ENCODE measurements at regions not wholly inside any gene's neighbourhood (a gene's known extent, or its start where the extent isn't known, plus 50 kb on each side); places are given as distances from the start of the nearest gene placed in this dataset.

DNA sequence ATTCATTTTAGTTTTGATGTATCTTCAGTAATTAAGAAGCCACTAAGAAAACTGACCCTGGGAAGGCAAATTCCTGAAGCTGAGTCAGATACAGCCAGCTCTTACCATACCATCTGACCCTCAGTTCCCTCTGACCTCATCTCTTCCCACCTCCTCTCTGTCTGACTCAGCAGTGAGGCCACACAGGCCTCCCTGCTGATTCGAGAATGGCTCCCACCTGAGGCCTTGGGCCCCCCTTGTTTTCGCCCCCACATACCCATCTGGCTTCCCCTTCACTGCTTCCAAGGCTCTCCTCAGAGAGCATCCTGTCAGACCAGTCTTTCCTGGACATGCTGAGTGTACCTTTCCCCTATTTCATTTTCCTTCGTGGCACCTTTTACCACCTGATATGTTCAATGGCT, 71.0 kb upstream of the CYP1B1 start:
- no peak overlapping the region for H3K4me3 ChIP-seq (replicated peaks in 1 of 3)
- TF ChIP-seq, protein P1, sequence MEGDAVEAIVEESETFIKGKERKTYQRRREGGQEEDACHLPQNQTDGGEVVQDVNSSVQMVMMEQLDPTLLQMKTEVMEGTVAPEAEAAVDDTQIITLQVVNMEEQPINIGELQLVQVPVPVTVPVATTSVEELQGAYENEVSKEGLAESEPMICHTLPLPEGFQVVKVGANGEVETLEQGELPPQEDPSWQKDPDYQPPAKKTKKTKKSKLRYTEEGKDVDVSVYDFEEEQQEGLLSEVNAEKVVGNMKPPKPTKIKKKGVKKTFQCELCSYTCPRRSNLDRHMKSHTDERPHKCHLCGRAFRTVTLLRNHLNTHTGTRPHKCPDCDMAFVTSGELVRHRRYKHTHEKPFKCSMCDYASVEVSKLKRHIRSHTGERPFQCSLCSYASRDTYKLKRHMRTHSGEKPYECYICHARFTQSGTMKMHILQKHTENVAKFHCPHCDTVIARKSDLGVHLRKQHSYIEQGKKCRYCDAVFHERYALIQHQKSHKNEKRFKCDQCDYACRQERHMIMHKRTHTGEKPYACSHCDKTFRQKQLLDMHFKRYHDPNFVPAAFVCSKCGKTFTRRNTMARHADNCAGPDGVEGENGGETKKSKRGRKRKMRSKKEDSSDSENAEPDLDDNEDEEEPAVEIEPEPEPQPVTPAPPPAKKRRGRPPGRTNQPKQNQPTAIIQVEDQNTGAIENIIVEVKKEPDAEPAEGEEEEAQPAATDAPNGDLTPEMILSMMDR (IDR thresholded peaks at IDR 0.05), result no peak
- no peak for TF ChIP-seq POLR2A (IDR thresholded peaks at IDR 0.05)
- intact Hi-C loops (cut with DNase I), result no loop called here
- DNase-seq, result peak; percentile 51 to 56
- peaks cover 15 to 16% of the 10 kb centered on the region in 2 donors for H3K4me1 ChIP-seq
- H3K9me3 ChIP-seq, result no peaks in the 10 kb centered on the region
- no peaks in the 10 kb centered on the region for H3K27me3 ChIP-seq
- H3K36me3 ChIP-seq, result no peaks in the 10 kb centered on the region
- peak overlapping the region; percentile 52 to 84 (median 73) for H3K27ac ChIP-seq
- 32 to 38% methylated on average over 3 of the region's 3 CpGs for WGBS, 2 donors

DNA sequence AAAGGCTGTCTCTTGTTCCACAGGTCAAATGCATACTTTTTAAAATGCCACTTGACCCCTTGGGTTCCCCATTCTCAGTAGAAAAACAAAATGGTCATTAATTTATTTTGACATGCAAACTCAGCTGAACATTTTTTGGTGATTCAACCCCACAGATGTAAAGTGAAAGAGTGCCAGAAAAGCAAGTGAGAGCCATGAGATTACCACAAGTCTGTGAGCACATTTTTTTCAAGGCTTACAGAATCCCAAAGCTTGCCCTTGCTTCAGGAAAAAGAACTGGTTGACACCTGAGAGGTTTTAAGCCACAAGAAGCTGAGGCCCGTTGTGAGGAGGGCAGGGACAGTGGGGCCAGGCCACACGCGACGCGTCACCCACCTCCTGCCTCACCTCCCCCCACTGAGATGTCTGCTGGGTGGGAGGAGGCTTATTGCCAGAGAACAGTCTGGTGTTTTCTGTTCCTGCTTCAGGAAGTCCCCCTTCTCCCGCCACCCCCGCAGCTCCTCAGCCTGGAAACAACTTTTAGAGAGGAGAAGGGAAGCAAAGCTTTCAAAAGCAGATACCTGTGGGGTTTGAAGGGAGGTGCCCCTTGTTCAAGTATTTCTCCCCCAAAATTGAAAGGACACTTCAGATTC, 70.4 kb upstream of the CYP1B1 start:
- Histone ChIP-seq H3K36me3 (no peaks in the 10 kb centered on the region), H3K4me3 (replicated peaks in 1 of 3) (no peak overlapping the region), H3K27ac (peak overlapping the region; percentile 52 to 84 (median 73)), H3K27me3 (no peaks in the 10 kb centered on the region), H3K9me3 (no peaks in the 10 kb centered on the region), H3K4me1 (peaks cover 15 to 16% of the 10 kb centered on the region in 2 donors)
- intact Hi-C loops (cut with DNase I), result no loop called here
- 17 to 39% methylated on average over 7 of the region's 7 CpGs for WGBS, 2 donors
- peak; percentile 68 to 71 for DNase-seq
- TF ChIP-seq, protein P1 (IDR thresholded peaks at IDR 0.05), result no peak
- TF ChIP-seq POLR2A (IDR thresholded peaks at IDR 0.05), result no peak

DNA sequence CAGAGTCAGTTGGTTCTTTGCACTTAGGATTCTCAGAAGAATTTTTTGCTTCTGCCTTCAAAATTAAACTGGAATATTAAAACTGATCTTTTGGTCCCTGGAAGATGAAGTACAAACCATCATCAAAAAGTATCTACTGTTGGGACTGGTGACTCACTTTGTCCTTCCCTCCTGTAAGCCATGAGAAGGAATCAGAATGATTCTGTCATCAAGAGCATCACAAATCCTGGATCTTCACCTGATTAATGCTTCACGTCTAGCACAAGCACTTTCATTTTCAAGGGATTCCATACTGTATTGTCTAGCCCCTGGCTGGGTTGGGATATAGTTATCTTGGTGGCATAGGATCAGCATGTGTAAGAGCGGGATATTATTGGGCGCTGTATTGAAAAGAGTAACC, 69.3 kb upstream of the CYP1B1 start:
- Histone ChIP-seq H3K4me3 (replicated peaks in 1 of 3) (no peak overlapping the region), H3K4me1 (peaks cover 15 to 16% of the 10 kb centered on the region in 2 donors), H3K9me3 (no peaks in the 10 kb centered on the region), H3K36me3 (no peaks in the 10 kb centered on the region), H3K27me3 (no peaks in the 10 kb centered on the region), H3K27ac (no peak overlapping the region)
- WGBS, 2 donors, result 95 to 96% methylated on average over 3 of the region's 3 CpGs
- no peak for DNase-seq
- intact Hi-C loops (cut with DNase I), result no loop called here
- TF ChIP-seq, protein P1 (IDR thresholded peaks at IDR 0.05), result no peak
- no peak for TF ChIP-seq POLR2A (IDR thresholded peaks at IDR 0.05)

DNA sequence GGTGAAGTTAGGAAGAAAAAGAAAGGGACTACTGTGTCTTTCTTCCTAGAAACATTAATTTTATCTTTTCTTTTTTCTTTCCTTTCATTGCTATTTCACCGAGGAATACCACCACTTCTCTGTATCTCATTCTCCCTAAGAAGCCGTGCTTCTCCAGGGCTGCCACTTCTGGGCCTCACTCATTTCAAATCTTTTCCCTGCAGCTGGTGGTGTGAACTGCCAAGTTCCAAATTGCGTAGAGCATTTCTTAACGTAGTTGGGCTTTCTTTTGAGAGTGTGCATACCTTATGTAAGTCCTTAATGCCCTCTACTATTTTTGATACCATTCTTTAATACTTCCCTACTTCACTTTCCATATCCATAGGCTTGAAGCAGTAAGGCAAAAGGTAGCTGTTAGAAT, 66.7 kb upstream of the CYP1B1 start:
- TF ChIP-seq, protein P1 (IDR thresholded peaks at IDR 0.05), result no peak
- TF ChIP-seq POLR2A (IDR thresholded peaks at IDR 0.05), result no peak
- WGBS, 2 donors, result 93% methylated on average over 4 of the region's 4 CpGs
- H3K36me3 ChIP-seq, result no peaks in the 10 kb centered on the region
- H3K9me3 ChIP-seq, result no peaks in the 10 kb centered on the region
- peaks cover 13 to 15% of the 10 kb centered on the region in 2 donors for H3K4me1 ChIP-seq
- no peaks in the 10 kb centered on the region for H3K27me3 ChIP-seq
- DNase-seq, result no peak
- intact Hi-C loops (cut with DNase I), result no loop called here
- H3K4me3 ChIP-seq (replicated peaks in 1 of 3), result no peak overlapping the region
- no peak overlapping the region for H3K27ac ChIP-seq

DNA sequence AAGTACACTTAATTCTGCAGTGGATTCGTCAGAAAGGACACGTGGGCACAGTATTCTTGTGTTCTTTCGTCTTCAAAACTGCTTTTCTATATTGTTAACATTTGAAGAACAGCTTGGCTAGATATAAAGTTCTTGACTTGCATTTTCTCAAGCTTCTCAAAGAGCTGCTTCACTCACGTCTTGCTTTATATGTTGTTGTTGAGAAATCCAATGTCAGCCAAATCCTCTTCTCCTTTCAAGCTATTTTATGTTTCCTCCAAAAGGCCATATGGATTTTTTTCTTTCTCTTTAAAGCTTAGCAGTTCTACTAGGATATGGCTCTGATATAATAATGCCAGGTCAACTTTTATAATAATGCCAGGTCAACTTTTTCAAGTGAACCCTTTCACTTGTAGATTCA, 65.5 kb upstream of the CYP1B1 start:
- Histone ChIP-seq H3K36me3 (no peaks in the 10 kb centered on the region), H3K27me3 (no peaks in the 10 kb centered on the region), H3K9me3 (no peaks in the 10 kb centered on the region), H3K4me3 (replicated peaks in 1 of 3) (no peak overlapping the region), H3K4me1 (peaks cover 4 to 5% of the 10 kb centered on the region in 2 donors), H3K27ac (no peak overlapping the region)
- intact Hi-C loops (cut with DNase I), result no loop called here
- DNase-seq, result no peak
- 75 to 76% methylated on average over 4 of the region's 4 CpGs for WGBS, 2 donors
- TF ChIP-seq, protein P1 (IDR thresholded peaks at IDR 0.05), result no peak
- no peak for TF ChIP-seq POLR2A (IDR thresholded peaks at IDR 0.05)

Data from thyroid gland (tissue), 4 donors.